EH (cell line): ENCODE measurements at regions not wholly inside any gene's neighbourhood (a gene's known extent, or its start where the extent isn't known, plus 50 kb on each side); places are given as distances from the start of the nearest gene placed in this dataset.

ENCODE experiments used
- DNase-seq: peaks from one replicate; pipeline ENCODE4 v3.0.0-alpha.2; 2015; ENCODE audit warnings: low read depth

- DNase-seq: no peak
Measured at GRCh38 chr3:111476701-111477100, 65.3 kb upstream of the CD96 start.

GRCh38 chr3:111480091-111480490, 61.9 kb upstream of the CD96 start:
- DNase-seq: no peak

- DNase-seq: peak; percentile 62
Measured at GRCh38 chr3:111481551-111481950, 60.4 kb upstream of the CD96 start.

- no peak for DNase-seq
Measured at GRCh38 chr3:111482574-111482973, 59.4 kb upstream of the CD96 start.

GRCh38 chr3:111485086-111485485, 56.9 kb upstream of the CD96 start:
- DNase-seq: no peak
